Neuronal stem cell (in vitro differentiated cells): ENCODE measurements at regions not wholly inside any gene's neighbourhood (a gene's known extent, or its start where the extent isn't known, plus 50 kb on each side); places are given as distances from the start of the nearest gene placed in this dataset.

ENCODE experiments used
- DNase-seq: peaks from one replicate; pipeline ENCODE4 v3.0.0-alpha.2; 2013; ENCODE audit warnings: low spot score
- H2AFZ ChIP-seq: one replicate; pipeline ENCODE4 v1.6.1; 2013; ENCODE audit warnings: mild to moderate bottlenecking, low read length, inconsistent platforms
- H2AK5ac ChIP-seq: 2 replicates; pipeline ENCODE4 v1.6.1; 2013; ENCODE audit warnings: low read depth, mild to moderate bottlenecking, inconsistent platforms, low read length, moderate library complexity, mixed read lengths
- H2BK120ac ChIP-seq: 2 replicates; pipeline ENCODE4 v1.6.1; 2013; ENCODE audit warnings: low read depth, mild to moderate bottlenecking, inconsistent platforms, low read length, moderate library complexity, mixed read lengths
- H2BK12ac ChIP-seq: one replicate; pipeline ENCODE4 v1.6.1; 2013; ENCODE audit warnings: low read length, inconsistent platforms
- H2BK15ac ChIP-seq: 2 replicates; pipeline ENCODE4 v1.6.1; 2013; ENCODE audit warnings: mild to moderate bottlenecking, low read length, inconsistent platforms, mixed read lengths
- H2BK5ac ChIP-seq: one replicate; pipeline ENCODE4 v1.6.1; 2013; ENCODE audit warnings: inconsistent platforms, mild to moderate bottlenecking, low read length, moderate library complexity
- H3K14ac ChIP-seq: one replicate; pipeline ENCODE4 v1.6.1; 2013; ENCODE audit warnings: low read length, inconsistent platforms
- H3K18ac ChIP-seq: 2 replicates; pipeline ENCODE4 v1.6.1; 2013; ENCODE audit warnings: low read length, inconsistent platforms
- H3K23ac ChIP-seq: 2 replicates; pipeline ENCODE4 v1.6.1; 2013; ENCODE audit warnings: low read depth, mild to moderate bottlenecking, mixed read lengths, low read length, inconsistent platforms; ENCODE audit not compliant: poor library complexity
- H3K27ac ChIP-seq: replicated peaks from 3 replicates; pipeline ENCODE4 v1.5.1; 2013; ENCODE audit warnings: low read length, inconsistent platforms
- H3K27me3 ChIP-seq, 3 experiments: 2 replicates each; pipeline ENCODE4 v1.6.1; 2013; ENCODE audit warnings: low read length in 3 of 3, mild to moderate bottlenecking in 2 of 3, inconsistent platforms in 1 of 3, low read depth in 1 of 3, mixed read lengths in 1 of 3, moderate library complexity in 1 of 3; ENCODE audit not compliant: control insufficient read depth in 3 of 3, insufficient read depth in 3 of 3
- H3K36me3 ChIP-seq, 2 donors: replicated peaks in 1 of 2; 2 replicates each; pipeline ENCODE4 v1.6.1; 2013; ENCODE audit warnings: low read length in 2 of 2; ENCODE audit not compliant: control insufficient read depth in 2 of 2, insufficient read depth in 2 of 2
- H3K4ac ChIP-seq: 2 replicates; pipeline ENCODE4 v1.6.1; 2013; ENCODE audit warnings: inconsistent platforms, mild to moderate bottlenecking, low read length, moderate library complexity
- H3K4me1 ChIP-seq, 2 donors: 1 replicate in 1 of 2; 2 replicates in 1 of 2; pipeline ENCODE4 v1.6.1; 2013; ENCODE audit warnings: low read length in 2 of 2, low read depth in 1 of 2; ENCODE audit not compliant: control insufficient read depth in 2 of 2, insufficient read depth in 1 of 2
- H3K4me2 ChIP-seq: one replicate; pipeline ENCODE4 v1.6.1; 2013; ENCODE audit warnings: mild to moderate bottlenecking, low read length, inconsistent platforms; ENCODE audit not compliant: insufficient read depth, poor library complexity, severe bottlenecking
- H3K4me3 ChIP-seq, 2 donors: 2 replicates each; pipeline ENCODE4 v1.5.1; 2013; ENCODE audit warnings: low read length in 2 of 2, mild to moderate bottlenecking in 2 of 2, inconsistent platforms in 1 of 2, moderate library complexity in 1 of 2
- H3K79me1 ChIP-seq: one replicate; pipeline ENCODE4 v1.6.1; 2013; ENCODE audit warnings: low read depth, mild to moderate bottlenecking, inconsistent platforms, low read length, moderate library complexity
- H3K9ac ChIP-seq: one replicate; pipeline ENCODE4 v1.6.1; 2013; ENCODE audit warnings: mild to moderate bottlenecking, low read depth, low read length, inconsistent platforms; ENCODE audit not compliant: poor library complexity
- H3K9me3 ChIP-seq, 2 donors: replicated peaks in 1 of 2; 2 replicates each; pipeline versions ENCODE3 to v1.6.1; 2013; ENCODE audit warnings: low read length in 2 of 2, mild to moderate bottlenecking in 2 of 2, inconsistent platforms in 1 of 2, low read depth in 1 of 2, mixed read lengths in 1 of 2, moderate library complexity in 1 of 2; ENCODE audit not compliant: control insufficient read depth in 2 of 2, insufficient read depth in 1 of 2
- H4K8ac ChIP-seq: one replicate; pipeline ENCODE4 v1.6.1; 2013; ENCODE audit warnings: low read depth, mild to moderate bottlenecking, inconsistent platforms, low read length, moderate library complexity
- H4K91ac ChIP-seq: one replicate; pipeline ENCODE4 v1.6.1; 2013; ENCODE audit warnings: low read length, low read depth, mild to moderate bottlenecking, inconsistent platforms; ENCODE audit not compliant: poor library complexity
- WGBS, 2 donors: extraction: QIAGEN DNeasy Blood & Tissue Kit; methylation state at CpG; one replicate each; pipeline ENCODE4 v1.1.7; 2013; ENCODE audit warnings: missing lambda C conversion rate in 2 of 2, mixed read lengths in 1 of 2; ENCODE audit not compliant: insufficient read length in 2 of 2, insufficient replicate concordance in 1 of 2; ENCODE audit errors: extremely low coverage in 2 of 2; 5-methylcytosine and 5-hydroxymethylcytosine counted together

DNA sequence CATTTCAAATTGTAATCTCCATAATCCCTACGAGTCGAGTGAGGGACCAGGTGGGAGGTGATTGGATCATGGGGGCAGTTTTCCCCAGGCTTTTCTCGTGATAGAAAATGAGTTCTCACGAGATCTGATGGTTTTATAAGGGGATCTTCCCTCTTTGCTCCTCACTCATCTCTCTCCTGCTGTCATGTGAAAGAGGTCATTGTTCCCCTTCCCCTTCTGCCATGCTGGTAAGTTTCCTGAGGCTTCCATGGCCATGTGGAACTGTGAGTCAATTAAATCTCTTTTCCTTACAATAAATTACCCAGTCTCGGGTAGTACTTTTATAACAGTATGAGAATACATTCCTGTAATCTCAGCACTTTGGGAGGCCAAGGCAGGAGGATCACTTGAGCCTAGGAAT lies 76.7 kb upstream of the MARCHF10 start:
- H3K9me3 ChIP-seq, result peaks cover 0 to 2% of the 10 kb centered on the region in 2 donors
- peaks cover 0 to 1% of the 10 kb centered on the region in 2 donors for H3K4me1 ChIP-seq
- DNase-seq, result no peak
- H3K9ac ChIP-seq, result no peak overlapping the region
- H3K4me3 ChIP-seq, result no peak overlapping the region
- no peak overlapping the region for H2AK5ac ChIP-seq
- no peak overlapping the region for H2BK120ac ChIP-seq
- H4K91ac ChIP-seq, result no peak overlapping the region
- H3K14ac ChIP-seq, result no peak overlapping the region
- no peaks in the 10 kb centered on the region for H3K27me3 ChIP-seq
- no peak overlapping the region for H3K18ac ChIP-seq
- H2BK15ac ChIP-seq, result no peak overlapping the region
- H3K4me2 ChIP-seq, result no peak overlapping the region
- H3K79me1 ChIP-seq, result no peaks in the 10 kb centered on the region
- H3K23ac ChIP-seq, result no peak overlapping the region
- H4K8ac ChIP-seq, result no peak overlapping the region
- H3K36me3 ChIP-seq, result no peaks in the 10 kb centered on the region
- H2BK5ac ChIP-seq, result no peak overlapping the region
- H2AFZ ChIP-seq, result no peak overlapping the region
- H3K27ac ChIP-seq, result no peak overlapping the region
- no CpG with 5 or more reads among the region's 5 CpGs for WGBS, 2 donors
- H3K4ac ChIP-seq, result no peak overlapping the region
- H2BK12ac ChIP-seq, result no peak overlapping the region

DNA sequence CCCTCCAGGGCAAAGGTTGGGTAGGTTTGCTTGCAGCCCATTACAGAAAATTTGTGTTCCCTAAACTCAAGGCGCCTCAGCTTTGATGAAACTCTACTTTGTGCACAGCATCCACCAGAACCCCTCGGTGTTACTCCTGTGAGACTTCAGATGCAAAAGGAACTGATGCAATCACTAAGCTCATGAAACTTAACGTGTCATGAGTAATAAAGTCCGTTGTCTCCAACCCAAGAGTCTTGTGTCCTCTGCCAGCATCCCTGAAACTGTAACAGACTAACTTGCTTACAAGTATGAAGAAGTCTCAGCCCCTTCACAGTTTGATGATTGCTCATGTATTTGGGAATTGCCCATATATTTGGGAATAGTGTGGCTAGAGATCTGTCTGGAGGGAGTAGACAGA lies 74.8 kb upstream of the MARCHF10 start:
- Histone ChIP-seq H2BK120ac (no peak overlapping the region), H3K18ac (no peak overlapping the region), H3K4me2 (no peak overlapping the region), H3K9ac (no peak overlapping the region), H2AFZ (peak overlapping the region; percentile 13), H3K9me3 (peaks cover 0 to 2% of the 10 kb centered on the region in 2 donors), H3K4me3 (no peak overlapping the region), H3K79me1 (no peaks in the 10 kb centered on the region), H2AK5ac (no peak overlapping the region), H4K91ac (no peak overlapping the region), H2BK5ac (no peak overlapping the region), H4K8ac (no peak overlapping the region), H3K14ac (no peak overlapping the region), H3K36me3 (no peaks in the 10 kb centered on the region), H3K27ac (no peak overlapping the region), H2BK12ac (no peak overlapping the region), H3K4ac (no peak overlapping the region), H3K23ac (no peak overlapping the region), H3K4me1 (peaks cover 0 to 1% of the 10 kb centered on the region in 2 donors), H2BK15ac (no peak overlapping the region), H3K27me3 (no peaks in the 10 kb centered on the region)
- no peak for DNase-seq
- WGBS, 2 donors, result no CpG with 5 or more reads among the region's 4 CpGs

DNA sequence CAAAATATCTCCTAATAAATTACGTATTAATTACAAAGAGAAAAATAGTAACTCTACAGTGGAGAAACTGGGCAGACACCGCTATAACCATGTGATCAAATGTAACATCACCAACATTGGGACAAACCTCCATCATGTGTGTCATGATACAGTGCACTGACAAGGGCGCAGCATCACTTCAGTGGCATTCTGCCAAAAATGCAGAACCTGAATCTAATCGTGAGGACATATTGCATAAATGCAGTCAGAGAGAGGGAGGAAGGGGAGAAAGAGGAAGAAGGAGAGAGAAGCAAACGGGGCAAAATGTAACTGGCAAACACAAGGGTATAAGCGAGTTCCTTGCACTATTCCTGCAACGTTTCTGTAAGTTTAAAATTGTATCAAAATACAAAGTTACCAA lies 74.2 kb upstream of the MARCHF10 start:
- DNase-seq, result no peak
- H3K79me1 ChIP-seq, result no peaks in the 10 kb centered on the region
- no peak overlapping the region for H2AK5ac ChIP-seq
- H3K4me3 ChIP-seq, result no peak overlapping the region
- H2BK15ac ChIP-seq, result no peak overlapping the region
- H3K4ac ChIP-seq, result no peak overlapping the region
- H2BK120ac ChIP-seq, result no peak overlapping the region
- no peak overlapping the region for H2BK5ac ChIP-seq
- no peak overlapping the region for H2BK12ac ChIP-seq
- no peak overlapping the region for H3K18ac ChIP-seq
- H2AFZ ChIP-seq, result no peak overlapping the region
- H3K23ac ChIP-seq, result no peak overlapping the region
- no peak overlapping the region for H3K14ac ChIP-seq
- no CpG with 5 or more reads among the region's 7 CpGs for WGBS, 2 donors
- H3K9me3 ChIP-seq, result peaks cover 0 to 2% of the 10 kb centered on the region in 2 donors
- H4K8ac ChIP-seq, result no peak overlapping the region
- H3K4me2 ChIP-seq, result no peak overlapping the region
- no peaks in the 10 kb centered on the region for H3K36me3 ChIP-seq
- no peak overlapping the region for H4K91ac ChIP-seq
- peaks cover 0 to 1% of the 10 kb centered on the region in 2 donors for H3K4me1 ChIP-seq
- no peaks in the 10 kb centered on the region for H3K27me3 ChIP-seq
- H3K9ac ChIP-seq, result no peak overlapping the region
- H3K27ac ChIP-seq, result no peak overlapping the region

DNA sequence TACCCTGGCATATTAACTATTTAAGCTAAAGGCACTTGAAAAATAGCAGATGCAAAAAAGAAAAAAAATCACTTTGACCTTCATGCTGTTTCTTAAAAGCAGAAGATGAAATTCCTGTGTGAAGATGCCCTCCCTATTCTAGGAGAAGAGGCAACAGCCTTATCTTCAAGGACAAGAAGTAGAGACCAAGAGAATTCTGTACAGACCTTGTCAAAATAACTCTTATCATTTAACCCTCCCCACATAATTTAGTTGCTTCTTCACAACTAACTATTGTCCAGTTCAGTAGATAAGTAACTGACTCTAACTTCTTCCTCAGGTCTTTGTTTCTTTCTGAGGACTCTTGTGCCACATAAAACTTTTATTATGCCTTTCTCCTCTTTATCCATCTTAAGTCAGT lies 72.0 kb upstream of the MARCHF10 start:
- Histone ChIP-seq H3K9me3 (peaks cover 0 to 2% of the 10 kb centered on the region in 2 donors), H4K91ac (no peak overlapping the region), H2BK12ac (no peak overlapping the region), H2BK5ac (no peak overlapping the region), H2BK15ac (no peak overlapping the region), H3K4me2 (no peak overlapping the region), H3K9ac (no peak overlapping the region), H3K27ac (no peak overlapping the region), H3K79me1 (no peaks in the 10 kb centered on the region), H3K18ac (no peak overlapping the region), H3K4me1 (peaks cover 7 to 9% of the 10 kb centered on the region in 2 donors), H3K27me3 (no peaks in the 10 kb centered on the region), H3K4me3 (no peak overlapping the region), H3K14ac (no peak overlapping the region), H3K23ac (no peak overlapping the region), H3K36me3 (no peaks in the 10 kb centered on the region), H2AK5ac (no peak overlapping the region), H2BK120ac (no peak overlapping the region), H4K8ac (no peak overlapping the region), H2AFZ (no peak overlapping the region), H3K4ac (no peak overlapping the region)
- no peak for DNase-seq
